Muscle of leg (tissue), 3 donors: ENCODE measurements at regions not wholly inside any gene's neighbourhood (a gene's known extent, or its start where the extent isn't known, plus 50 kb on each side); places are given as distances from the start of the nearest gene placed in this dataset.
"Not testable (repeated sequence)": the region's sequence is repeated elsewhere in the genome, so short reads cannot be mapped to it uniquely, and the experiment has no call there.

Experiments used
- DNase-seq: peaks from one replicate; pipeline ENCODE4 v3.0.0; 2013
- H3K27ac ChIP-seq: one replicate; pipeline ENCODE4 v1.5.1; 2013; ENCODE audit warnings: mild to moderate bottlenecking, low read length, control low read depth
- H3K27me3 ChIP-seq: one replicate; pipeline ENCODE4 v1.6.1; 2013; ENCODE audit warnings: low read length; ENCODE audit not compliant: control insufficient read depth, insufficient read depth
- H3K36me3 ChIP-seq: one replicate; pipeline ENCODE4 v1.6.1; 2013; ENCODE audit warnings: low read length; ENCODE audit not compliant: control insufficient read depth, insufficient read depth
- H3K4me1 ChIP-seq: one replicate; pipeline ENCODE4 v1.6.1; 2013; ENCODE audit warnings: low read length; ENCODE audit not compliant: control insufficient read depth, insufficient read depth
- H3K4me3 ChIP-seq: one replicate; pipeline ENCODE4 v1.5.1; 2013; ENCODE audit warnings: low read length, control low read depth
- H3K9me3 ChIP-seq: replicated peaks from 2 replicates; pipeline ENCODE4 v1.6.1; 2013; ENCODE audit warnings: low read depth, low read length; ENCODE audit not compliant: control insufficient read depth
- WGBS: methylation state at CpG from one replicate; pipeline ENCODE4 v1.1.5; 2013; ENCODE audit warnings: missing lambda C conversion rate; ENCODE audit not compliant: insufficient coverage; 5-methylcytosine and 5-hydroxymethylcytosine counted together

GRCh38 chr11:19628018-19628417, 84.6 kb upstream of the NAV2 start:
- Histone ChIP-seq H3K27me3 (no peaks in the 10 kb centered on the region), H3K9me3 (peaks cover 6% of the 10 kb centered on the region), H3K27ac (no peak overlapping the region), H3K4me1 (no peaks in the 10 kb centered on the region), H3K4me3 (no peak overlapping the region), H3K36me3 (no peaks in the 10 kb centered on the region)
- peak; percentile 10 for DNase-seq
- 57% methylated on average over 3 of the region's 5 CpGs for WGBS

DNA sequence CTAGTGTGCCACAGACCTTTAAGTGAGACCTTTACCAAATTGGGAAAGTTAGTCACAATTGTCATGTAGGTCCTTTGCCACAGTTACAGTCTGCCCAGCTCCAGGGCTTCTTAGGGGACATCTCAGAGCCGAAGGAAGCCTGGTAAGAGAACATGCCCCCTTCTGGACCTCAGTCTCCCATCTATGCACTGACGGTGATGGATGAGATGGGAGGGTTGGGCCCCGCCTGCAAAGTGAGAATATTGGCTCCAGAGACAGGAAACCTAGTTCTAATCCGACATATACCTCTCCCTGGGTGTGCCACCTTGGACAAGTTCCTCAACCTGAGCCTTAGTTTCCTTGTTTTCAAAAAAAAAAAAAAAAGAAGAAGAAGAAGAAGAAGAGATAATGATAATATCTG, 85.1 kb upstream of the NAV2 start:
- WGBS = no CpG with 5 or more reads among the region's 4 CpGs
- Histone ChIP-seq H3K4me1 (no peaks in the 10 kb centered on the region), H3K9me3 (peaks cover 6% of the 10 kb centered on the region), H3K27me3 (no peaks in the 10 kb centered on the region), H3K27ac (no peak overlapping the region), H3K36me3 (no peaks in the 10 kb centered on the region), H3K4me3 (no peak overlapping the region)
- no peak for DNase-seq

DNA sequence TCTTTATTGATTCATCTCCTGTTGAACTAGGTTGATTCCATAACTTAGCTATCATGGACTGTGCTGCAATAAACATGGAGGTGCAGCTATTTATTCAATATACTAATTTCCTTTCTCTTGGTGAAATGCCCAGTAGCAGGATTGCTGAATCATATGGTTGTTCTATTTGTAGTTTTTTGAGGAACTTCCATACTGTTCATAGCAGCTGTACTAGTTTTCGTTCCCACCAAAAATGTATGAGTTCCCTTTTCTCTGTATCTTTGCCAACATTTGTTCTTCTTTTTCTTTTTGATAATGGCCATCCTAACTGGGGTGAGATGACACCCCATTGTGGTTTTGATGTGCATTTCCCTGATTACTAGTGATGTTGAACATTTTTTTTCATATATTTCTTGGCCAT, 87.2 kb upstream of the NAV2 start:
- no peaks in the 10 kb centered on the region for H3K27me3 ChIP-seq
- peaks cover 6% of the 10 kb centered on the region for H3K9me3 ChIP-seq
- WGBS = no CpG with 5 or more reads among the region's 1 CpG
- peak; percentile 48 for DNase-seq
- no peaks in the 10 kb centered on the region for H3K4me1 ChIP-seq
- H3K27ac ChIP-seq = no peak overlapping the region
- H3K4me3 ChIP-seq = no peak overlapping the region
- H3K36me3 ChIP-seq = no peaks in the 10 kb centered on the region

GRCh38 chr11:19617696-19618523, 94.7 kb upstream of the NAV2 start:
- H3K27me3 ChIP-seq = no peaks in the 10 kb centered on the region
- H3K4me1 ChIP-seq = no peaks in the 10 kb centered on the region
- no peak overlapping the region for H3K4me3 ChIP-seq
- H3K27ac ChIP-seq = no peak overlapping the region
- 50% methylated on average over 2 of the region's 4 CpGs for WGBS
- H3K36me3 ChIP-seq = no peaks in the 10 kb centered on the region
- no peak for DNase-seq
- H3K9me3 ChIP-seq = no peaks in the 10 kb centered on the region

DNA sequence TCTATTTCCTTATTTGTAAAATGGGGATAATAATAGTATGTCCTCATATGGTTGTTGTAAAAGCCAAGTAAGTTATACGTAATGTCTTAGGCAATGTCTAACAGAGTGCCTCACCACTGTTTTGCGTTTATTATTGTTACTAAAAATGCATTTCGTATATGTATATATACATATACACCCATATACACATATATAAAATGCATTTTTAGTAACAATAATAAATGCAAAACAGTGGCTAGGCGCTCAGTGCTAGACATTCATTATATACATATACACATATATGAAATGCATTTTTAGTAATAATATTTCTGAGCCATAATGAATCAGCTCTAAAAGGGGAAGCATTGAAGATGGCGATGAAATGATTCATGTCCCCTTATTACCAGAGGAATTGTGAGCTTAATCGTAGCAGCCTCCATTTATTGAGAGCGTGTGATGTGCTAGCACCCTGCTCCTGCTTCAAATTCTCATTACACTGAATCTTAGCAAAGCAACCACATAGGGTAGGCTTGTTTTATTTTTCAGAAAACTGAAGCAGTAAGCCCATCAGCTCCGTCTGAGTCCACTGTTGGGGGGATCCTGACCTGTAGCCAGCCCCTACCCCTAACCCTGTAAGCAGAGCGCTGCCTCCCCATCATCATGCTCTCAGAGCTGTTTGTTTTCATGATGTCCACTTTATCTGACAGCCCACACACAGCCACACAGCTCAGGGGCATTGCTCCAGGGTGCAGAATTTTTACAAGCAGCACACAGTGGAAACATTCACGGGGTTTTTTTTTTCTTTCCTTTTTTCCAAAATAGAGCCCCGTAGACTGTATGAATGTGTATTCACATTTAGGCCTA, 97.1 kb upstream of the NAV2 start:
- Histone ChIP-seq H3K27ac (no peak overlapping the region), H3K4me1 (no peaks in the 10 kb centered on the region), H3K36me3 (no peaks in the 10 kb centered on the region), H3K9me3 (no peaks in the 10 kb centered on the region), H3K27me3 (no peaks in the 10 kb centered on the region), H3K4me3 (no peak overlapping the region)
- 100% methylated on average over 2 of the region's 11 CpGs for WGBS
- DNase-seq = no peak

DNA sequence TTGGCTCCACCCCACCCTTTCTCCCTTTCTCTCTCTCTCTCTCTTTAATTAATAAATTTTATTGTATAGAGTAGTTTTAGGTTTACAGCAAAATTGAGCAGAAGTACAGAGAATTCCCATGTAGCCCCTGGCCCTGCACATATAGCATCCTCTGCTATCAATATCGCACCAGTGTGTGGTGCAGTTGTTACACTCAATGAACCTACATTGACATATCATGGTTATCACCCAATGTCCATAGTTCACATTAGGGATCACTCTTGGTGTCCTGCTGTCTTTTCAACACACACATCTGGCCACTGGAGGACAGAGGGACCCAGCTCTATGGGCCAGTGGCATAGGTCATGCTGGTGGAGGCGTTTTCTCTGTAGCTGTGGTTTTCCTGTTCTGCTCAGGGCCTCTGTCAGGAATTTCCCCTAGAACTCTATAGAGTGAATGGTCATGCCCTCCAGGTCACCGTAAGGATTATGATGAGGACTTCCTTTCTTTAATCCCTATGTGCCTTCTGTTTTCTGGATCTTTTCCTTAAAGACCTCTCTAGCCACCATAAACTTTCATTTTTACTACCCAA, 98.2 kb upstream of the NAV2 start:
- DNase-seq = no peak

DNA sequence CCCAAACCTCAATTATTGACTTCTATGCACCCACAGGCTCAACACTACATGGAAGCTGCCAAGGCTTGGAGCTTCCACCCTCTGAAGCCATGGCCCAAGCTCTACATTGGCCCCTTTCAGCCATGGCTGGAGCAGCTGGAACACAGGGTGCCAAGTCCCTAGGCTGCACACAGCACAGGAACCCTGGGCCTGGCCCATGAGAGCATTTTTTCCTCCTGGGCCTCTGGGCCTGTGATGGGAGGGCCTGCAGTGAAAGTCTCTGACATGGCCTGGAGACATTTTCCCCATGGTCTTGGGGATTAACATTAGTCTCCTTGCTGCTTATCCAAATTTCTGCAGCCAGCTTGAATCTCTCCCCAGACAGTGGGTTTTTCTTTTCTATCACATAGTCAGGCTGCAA, 100.6 kb upstream of the NAV2 start:
- not testable (repeated sequence) for DNase-seq, H3K27ac ChIP-seq, H3K27me3 ChIP-seq, H3K36me3 ChIP-seq, H3K9me3 ChIP-seq, H3K4me3 ChIP-seq, H3K4me1 ChIP-seq

More for the DNA sequence above, 98.2 kb upstream of the NAV2 start:
- WGBS = 100% methylated on average over 1 of the region's 3 CpGs
- Histone ChIP-seq H3K36me3 (no peaks in the 10 kb centered on the region), H3K27me3 (peaks cover 3% of the 10 kb centered on the region), H3K4me3 (no peak overlapping the region), H3K9me3 (no peaks in the 10 kb centered on the region), H3K27ac (no peak overlapping the region), H3K4me1 (no peaks in the 10 kb centered on the region)

DNA sequence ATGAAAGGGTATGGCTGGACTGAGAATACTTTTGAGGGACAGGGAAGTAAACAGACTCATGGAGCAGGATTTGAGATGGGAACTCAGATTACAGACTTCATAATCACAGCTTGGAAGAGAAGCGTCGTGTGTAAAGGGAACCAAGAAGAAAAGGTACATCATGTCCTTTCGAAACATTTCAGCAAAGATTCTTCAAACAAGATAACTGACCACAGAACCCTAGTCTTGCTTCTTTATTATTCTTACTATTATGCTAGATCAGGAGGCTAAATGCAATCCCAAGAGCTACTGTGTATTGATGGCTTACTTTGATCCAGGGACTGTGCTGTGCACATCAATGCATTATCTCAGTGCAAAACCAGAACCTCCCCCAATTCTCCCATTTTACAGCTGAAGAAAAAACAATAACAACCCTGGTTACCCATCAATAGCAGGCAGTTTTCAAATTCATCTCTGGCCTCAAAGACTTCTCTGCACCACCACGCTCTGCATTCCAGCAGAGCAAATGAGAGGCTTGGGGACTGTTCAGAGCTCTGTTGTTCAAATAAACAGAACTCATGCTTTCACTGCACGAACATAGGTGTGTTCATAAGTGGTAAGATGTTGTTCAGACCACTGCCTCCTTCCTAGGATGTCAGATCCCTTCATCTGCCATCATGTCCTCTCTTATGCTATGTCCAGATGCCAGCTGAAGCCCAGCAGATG, 104.8 kb upstream of the NAV2 start:
- Histone ChIP-seq H3K4me3 (no peak overlapping the region), H3K27ac (no peak overlapping the region), H3K27me3 (peaks cover 4% of the 10 kb centered on the region), H3K36me3 (no peaks in the 10 kb centered on the region), H3K9me3 (no peaks in the 10 kb centered on the region), H3K4me1 (no peaks in the 10 kb centered on the region)
- 80% methylated on average over 1 of the region's 5 CpGs for WGBS
- no peak for DNase-seq

- WGBS = 61% methylated on average over 2 of the region's 5 CpGs
- Histone ChIP-seq H3K9me3 (no peaks in the 10 kb centered on the region), H3K4me3 (no peak overlapping the region), H3K36me3 (no peaks in the 10 kb centered on the region), H3K27me3 (peaks cover 4% of the 10 kb centered on the region), H3K4me1 (no peaks in the 10 kb centered on the region), H3K27ac (no peak overlapping the region)
- no peak for DNase-seq
These were observed 105.6 kb upstream of the NAV2 start for GRCh38 chr11:19606856-19607655.
